WTC11 (cell line): ENCODE measurements at regions not wholly inside any gene's neighbourhood (a gene's known extent, or its start where the extent isn't known, plus 50 kb on each side); places are given as distances from the start of the nearest gene placed in this dataset.

ENCODE experiments used
- ATAC-seq: fragments of 200-7000 bp; cut with Tn5 transposase; 2 replicates; pipeline ENCODE4 v1.10.0; 2021; ENCODE audit warnings: mild to moderate bottlenecking, moderate library complexity
- CTCF ChIA-PET: fragments of 300-600 bp; sonication (Branson Sonifier 250); formaldehyde crosslinking; loops from one replicate; lab custom pipeline; 2021; ENCODE audit warnings: antibody characterized with exemption; lab: Charles Lee
- POLR2A ChIA-PET: fragments of 350-600 bp; sonication (Branson Sonifier 250); formaldehyde crosslinking; loops from one replicate; lab custom pipeline; 2021; ENCODE audit warnings: antibody characterized with exemption; lab: Charles Lee
- DNase-seq: peaks from one replicate; pipeline ENCODE4 v3.0.0; 2021; ENCODE audit warnings: low spot score
- H3K27ac Mint-ChIP-seq: 2 replicates; pipeline ENCODE4 v1.8.0; 2021; ENCODE audit warnings: mixed read lengths
- H3K27me3 Mint-ChIP-seq: 2 replicates; pipeline ENCODE4 v1.8.0; 2021; ENCODE audit warnings: low read depth, mild to moderate bottlenecking, moderate library complexity, mixed read lengths
- H3K36me3 Mint-ChIP-seq: 2 replicates; pipeline ENCODE4 v1.8.0; 2021; ENCODE audit warnings: mixed read lengths
- H3K4me1 Mint-ChIP-seq: 2 replicates; pipeline ENCODE4 v1.8.0; 2022; ENCODE audit warnings: mixed read lengths
- H3K4me3 Mint-ChIP-seq: 2 replicates; pipeline ENCODE4 v1.8.0; 2021; ENCODE audit warnings: mild to moderate bottlenecking, moderate library complexity, mixed read lengths
- H3K9me3 Mint-ChIP-seq: 2 replicates; pipeline ENCODE4 v1.8.0; 2021; ENCODE audit warnings: mixed read lengths
- CDX4 ChIP-seq: fragments of 250-450 bp; sonication (Bioruptor Pico); IDR thresholded peaks from 2 replicates; pipeline ENCODE4 v1.9.0; 2021; ENCODE audit warnings: moderate library complexity, mild to moderate bottlenecking, inconsistent platforms, borderline replicate concordance
- EMX1 ChIP-seq: fragments of 250-450 bp; sonication (Bioruptor Pico); IDR thresholded peaks from 2 replicates; pipeline ENCODE4 v1.8.0; 2021; ENCODE audit warnings: mild to moderate bottlenecking
- FOXP4 ChIP-seq: sonication (generic); formaldehyde crosslinking; IDR thresholded peaks from 2 replicates; pipeline ENCODE4 v1.8.0; 2022; ENCODE audit warnings: mild to moderate bottlenecking, missing genetic modification reagents
- HMGA2 ChIP-seq: fragments of 250-450 bp; sonication (Bioruptor Pico); IDR thresholded peaks from 2 replicates; pipeline ENCODE4 v1.4.0; 2021; ENCODE audit warnings: mild to moderate bottlenecking, moderate library complexity
- IRF2 ChIP-seq: sonication (generic); formaldehyde crosslinking; IDR thresholded peaks from 2 replicates; pipeline ENCODE4 v1.8.0; 2022; ENCODE audit warnings: low read depth, missing genetic modification reagents, borderline replicate concordance
- NFATC4 ChIP-seq: fragments of 250-450 bp; sonication (Bioruptor Pico); IDR thresholded peaks from 2 replicates; pipeline ENCODE4 v1.9.0; 2021; ENCODE audit warnings: mild to moderate bottlenecking
- NFYB ChIP-seq: sonication (generic); formaldehyde crosslinking; conservative IDR thresholded peaks from 2 replicates; pipeline ENCODE4 v1.8.0; 2022; ENCODE audit warnings: low read depth, missing genetic modification reagents
- NR1H2 ChIP-seq: sonication (generic); formaldehyde crosslinking; IDR thresholded peaks from 2 replicates; pipeline ENCODE4 v1.9.0; 2021; ENCODE audit warnings: mild to moderate bottlenecking, moderate library complexity, missing genetic modification reagents
- NR2C2 ChIP-seq: sonication (generic); formaldehyde crosslinking; IDR thresholded peaks from 2 replicates; pipeline ENCODE4 v1.8.0; 2022; ENCODE audit warnings: mild to moderate bottlenecking, missing genetic modification reagents
- ZNF121 ChIP-seq: sonication (generic); formaldehyde crosslinking; IDR thresholded peaks from 2 replicates; pipeline ENCODE4 v1.8.0; 2023; ENCODE audit warnings: missing genetic modification reagents
- ZNF219 ChIP-seq: sonication (generic); formaldehyde crosslinking; IDR thresholded peaks from 2 replicates; pipeline ENCODE4 v1.8.0; 2023; ENCODE audit warnings: missing genetic modification reagents, mild to moderate bottlenecking, borderline replicate concordance
- ZNF263 ChIP-seq: sonication (generic); formaldehyde crosslinking; IDR thresholded peaks from 2 replicates; pipeline ENCODE4 v1.8.1; 2022; ENCODE audit warnings: low read depth, mild to moderate bottlenecking, moderate library complexity, missing genetic modification reagents
- ZNF423 ChIP-seq: fragments of 250-450 bp; sonication (Bioruptor Pico); IDR thresholded peaks from 2 replicates; pipeline ENCODE4 v2.1.2; 2022; ENCODE audit warnings: mild to moderate bottlenecking, moderate library complexity
- ZNF532 ChIP-seq: fragments of 250-450 bp; sonication (Bioruptor Pico); IDR thresholded peaks from 2 replicates; pipeline ENCODE4 v1.9.0; 2021; ENCODE audit warnings: mild to moderate bottlenecking, borderline replicate concordance
- TF ChIP-seq, protein P1 (sequence below): fragments of 250-450 bp; sonication (Bioruptor Pico); IDR thresholded peaks from 2 replicates; pipeline ENCODE4 v1.8.0; 2021; ENCODE audit warnings: mild to moderate bottlenecking
- TF ChIP-seq, protein P2 (sequence below): sonication (generic); formaldehyde crosslinking; conservative IDR thresholded peaks from 2 replicates; pipeline ENCODE4 v1.8.1; 2022; ENCODE audit warnings: mild to moderate bottlenecking, missing genetic modification reagents
- TF ChIP-seq, protein P3 (sequence below): sonication (generic); formaldehyde crosslinking; IDR thresholded peaks from 2 replicates; pipeline ENCODE4 v1.8.0; 2022; ENCODE audit warnings: missing genetic modification reagents

DNA sequence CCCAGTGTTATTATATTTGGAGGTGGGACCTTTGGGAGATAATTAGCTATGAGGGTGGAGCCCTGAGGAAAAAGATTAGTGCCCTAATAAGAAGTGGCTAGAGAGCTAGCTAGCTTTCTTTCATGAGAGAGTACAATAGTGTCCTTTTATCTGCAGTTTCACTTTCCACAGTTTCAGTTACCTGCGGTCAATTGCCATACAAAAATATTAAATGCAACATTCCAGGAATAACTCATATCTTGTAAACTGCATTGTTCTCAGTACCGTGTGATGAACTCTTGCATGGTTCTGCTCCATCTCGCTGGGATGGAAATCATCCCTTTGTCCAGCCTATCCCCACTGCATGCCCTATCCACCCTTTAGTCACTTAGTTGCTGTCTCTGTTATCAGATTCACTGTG lies 201.6 kb downstream of the RWDD3 start (continued):
- TF ChIP-seq ZNF532 (no peak), NR1H2 (CRISPR knock-in tag) (no peak), ZNF121 (CRISPR knock-in tag) (no peak), NFYB (no peak), ZNF219 (CRISPR knock-in tag) (no peak), CDX4 (CRISPR knock-in tag) (no peak), ZNF263 (no peak), IRF2 (CRISPR knock-in tag) (no peak), NFATC4 (no peak), HMGA2 (CRISPR knock-in tag) (no peak), FOXP4 (CRISPR knock-in tag) (no peak), NR2C2 (CRISPR knock-in tag) (no peak), EMX1 (no peak)
- TF ChIP-seq, protein P1, sequence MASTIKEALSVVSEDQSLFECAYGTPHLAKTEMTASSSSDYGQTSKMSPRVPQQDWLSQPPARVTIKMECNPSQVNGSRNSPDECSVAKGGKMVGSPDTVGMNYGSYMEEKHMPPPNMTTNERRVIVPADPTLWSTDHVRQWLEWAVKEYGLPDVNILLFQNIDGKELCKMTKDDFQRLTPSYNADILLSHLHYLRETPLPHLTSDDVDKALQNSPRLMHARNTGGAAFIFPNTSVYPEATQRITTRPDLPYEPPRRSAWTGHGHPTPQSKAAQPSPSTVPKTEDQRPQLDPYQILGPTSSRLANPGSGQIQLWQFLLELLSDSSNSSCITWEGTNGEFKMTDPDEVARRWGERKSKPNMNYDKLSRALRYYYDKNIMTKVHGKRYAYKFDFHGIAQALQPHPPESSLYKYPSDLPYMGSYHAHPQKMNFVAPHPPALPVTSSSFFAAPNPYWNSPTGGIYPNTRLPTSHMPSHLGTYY (CRISPR knock-in tag) = no peak
- TF ChIP-seq, protein P2, sequence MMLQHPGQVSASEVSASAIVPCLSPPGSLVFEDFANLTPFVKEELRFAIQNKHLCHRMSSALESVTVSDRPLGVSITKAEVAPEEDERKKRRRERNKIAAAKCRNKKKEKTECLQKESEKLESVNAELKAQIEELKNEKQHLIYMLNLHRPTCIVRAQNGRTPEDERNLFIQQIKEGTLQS = no peak

DNA sequence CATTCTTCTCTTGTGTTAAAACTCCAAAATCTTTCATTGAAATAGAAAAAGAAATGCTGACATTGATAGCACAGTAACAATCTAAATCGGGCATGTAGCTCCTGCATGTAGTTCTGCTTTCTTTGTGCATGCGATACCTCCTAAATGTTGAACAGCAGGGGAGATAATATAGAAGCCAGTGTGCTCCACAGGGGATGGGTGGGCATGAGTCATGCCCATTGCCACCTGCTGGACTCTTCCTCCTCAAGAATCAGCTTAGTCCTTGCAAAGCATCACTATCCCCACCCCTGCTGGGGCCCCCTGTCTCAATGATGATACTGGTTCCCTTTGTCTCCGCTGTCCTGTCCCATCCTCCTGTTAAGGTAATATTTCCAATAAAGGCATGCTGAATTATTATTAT lies 203.0 kb downstream of the RWDD3 start:
- H3K27ac Mint-ChIP-seq = no peak overlapping the region
- H3K36me3 Mint-ChIP-seq = no peaks in the 10 kb centered on the region
- peaks cover 23% of the 10 kb centered on the region for H3K4me1 Mint-ChIP-seq
- ChIA-PET POLR2A (no interaction called here), CTCF (no interaction called here)
- H3K9me3 Mint-ChIP-seq = no peaks in the 10 kb centered on the region
- ATAC-seq (no peak), DNase-seq (no peak)
- peak; percentile 77 for TF ChIP-seq ZNF423 (CRISPR knock-in tag)
- TF ChIP-seq, protein P3, sequence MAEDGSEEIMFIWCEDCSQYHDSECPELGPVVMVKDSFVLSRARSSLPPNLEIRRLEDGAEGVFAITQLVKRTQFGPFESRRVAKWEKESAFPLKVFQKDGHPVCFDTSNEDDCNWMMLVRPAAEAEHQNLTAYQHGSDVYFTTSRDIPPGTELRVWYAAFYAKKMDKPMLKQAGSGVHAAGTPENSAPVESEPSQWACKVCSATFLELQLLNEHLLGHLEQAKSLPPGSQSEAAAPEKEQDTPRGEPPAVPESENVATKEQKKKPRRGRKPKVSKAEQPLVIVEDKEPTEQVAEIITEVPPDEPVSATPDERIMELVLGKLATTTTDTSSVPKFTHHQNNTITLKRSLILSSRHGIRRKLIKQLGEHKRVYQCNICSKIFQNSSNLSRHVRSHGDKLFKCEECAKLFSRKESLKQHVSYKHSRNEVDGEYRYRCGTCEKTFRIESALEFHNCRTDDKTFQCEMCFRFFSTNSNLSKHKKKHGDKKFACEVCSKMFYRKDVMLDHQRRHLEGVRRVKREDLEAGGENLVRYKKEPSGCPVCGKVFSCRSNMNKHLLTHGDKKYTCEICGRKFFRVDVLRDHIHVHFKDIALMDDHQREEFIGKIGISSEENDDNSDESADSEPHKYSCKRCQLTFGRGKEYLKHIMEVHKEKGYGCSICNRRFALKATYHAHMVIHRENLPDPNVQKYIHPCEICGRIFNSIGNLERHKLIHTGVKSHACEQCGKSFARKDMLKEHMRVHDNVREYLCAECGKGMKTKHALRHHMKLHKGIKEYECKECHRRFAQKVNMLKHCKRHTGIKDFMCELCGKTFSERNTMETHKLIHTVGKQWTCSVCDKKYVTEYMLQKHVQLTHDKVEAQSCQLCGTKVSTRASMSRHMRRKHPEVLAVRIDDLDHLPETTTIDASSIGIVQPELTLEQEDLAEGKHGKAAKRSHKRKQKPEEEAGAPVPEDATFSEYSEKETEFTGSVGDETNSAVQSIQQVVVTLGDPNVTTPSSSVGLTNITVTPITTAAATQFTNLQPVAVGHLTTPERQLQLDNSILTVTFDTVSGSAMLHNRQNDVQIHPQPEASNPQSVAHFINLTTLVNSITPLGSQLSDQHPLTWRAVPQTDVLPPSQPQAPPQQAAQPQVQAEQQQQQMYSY = no peak
- H3K27me3 Mint-ChIP-seq = no peaks in the 10 kb centered on the region
- no peak overlapping the region for H3K4me3 Mint-ChIP-seq
